H1 (cell line): ENCODE measurements at regions not wholly inside any gene's neighbourhood (a gene's known extent, or its start where the extent isn't known, plus 50 kb on each side); places are given as distances from the start of the nearest gene placed in this dataset.

Experiments
- CTCF ChIA-PET: fragments of 300-600 bp; sonication (Branson Sonifier 250); formaldehyde crosslinking; loops from one replicate; lab custom pipeline; 2021; ENCODE audit not compliant: partially characterized antibody; lab: Charles Lee
- POLR2A ChIA-PET: fragments of 300-600 bp; sonication (Branson Sonifier 250); formaldehyde crosslinking; loops from one replicate; lab custom pipeline; 2021; ENCODE audit warnings: inconsistent platforms; ENCODE audit not compliant: partially characterized antibody; lab: Charles Lee
- DNase-seq, 2 experiments: peaks; one replicate each; pipeline versions ENCODE4 v3.0.0 to v3.0.0-alpha.2; 2010 to 2022; ENCODE audit warnings: low spot score in 2 of 2, low read depth in 1 of 2, mixed read lengths in 1 of 2
- FAIRE-seq: peaks from 2 replicates; lab custom pipeline; 2011; peaks lifted over from hg19 to GRCh38; lab: Jason Lieb, UNC
- H2AFZ ChIP-seq: 2 replicates; pipeline ENCODE4 v1.8.1; 2012; ENCODE audit warnings: low read length, inconsistent platforms
- H2AK5ac ChIP-seq: 2 replicates; pipeline ENCODE4 v1.6.1; 2013; ENCODE audit warnings: low read depth, low read length
- H2BK120ac ChIP-seq: replicated peaks from 2 replicates; pipeline ENCODE3; 2013; ENCODE audit warnings: low read depth, low read length, inconsistent platforms
- H2BK12ac ChIP-seq: 2 replicates; pipeline ENCODE4 v1.6.1; 2013; ENCODE audit warnings: low read depth, low read length
- H2BK15ac ChIP-seq: 2 replicates; pipeline ENCODE4 v1.6.1; 2013; ENCODE audit warnings: low read length
- H2BK20ac ChIP-seq: 2 replicates; pipeline ENCODE4 v1.6.1; 2013; ENCODE audit warnings: low read length
- H2BK5ac ChIP-seq: 2 replicates; pipeline ENCODE4 v1.6.1; 2013; ENCODE audit warnings: low read depth, low read length
- H3K14ac ChIP-seq: 2 replicates; pipeline ENCODE4 v1.6.1; 2013; ENCODE audit warnings: inconsistent platforms; ENCODE audit not compliant: insufficient read length
- H3K18ac ChIP-seq: 2 replicates; pipeline ENCODE4 v1.6.1; 2013; ENCODE audit warnings: low read length; ENCODE audit errors: extremely low read depth
- H3K23ac ChIP-seq: 2 replicates; pipeline ENCODE4 v1.6.1; 2013; ENCODE audit warnings: inconsistent platforms; ENCODE audit not compliant: insufficient read length
- H3K23me2 ChIP-seq: 2 replicates; pipeline ENCODE4 v1.6.1; 2013; ENCODE audit warnings: low read depth, low read length
- H3K27ac ChIP-seq: 2 replicates; pipeline ENCODE4 v1.6.1; 2011; ENCODE audit warnings: low read depth, low read length, inconsistent platforms
- H3K27me3 ChIP-seq, 4 experiments: replicated peaks in 1 of 4; 1 replicate in 1 of 4; 2 replicates in 3 of 4; pipeline versions ENCODE4 v1.6.1 to v1.8.1; 2011 to 2013; ENCODE audit warnings: low read length in 3 of 4, mild to moderate bottlenecking in 3 of 4, inconsistent platforms in 2 of 4, mixed read lengths in 2 of 4, moderate library complexity in 1 of 4; ENCODE audit not compliant: control insufficient read depth in 3 of 4, insufficient read depth in 3 of 4; ENCODE audit errors: extremely low read depth in 1 of 4
- H3K36me3 ChIP-seq, 4 experiments: 2 replicates each; pipeline versions ENCODE4 v1.6.1 to v1.8.1; 2011 to 2013; ENCODE audit warnings: mild to moderate bottlenecking in 4 of 4, low read length in 3 of 4, moderate library complexity in 2 of 4, control low read depth in 1 of 4, inconsistent platforms in 1 of 4; ENCODE audit not compliant: insufficient read depth in 4 of 4, control insufficient read depth in 2 of 4
- H3K4ac ChIP-seq: replicated peaks from 2 replicates; pipeline ENCODE3; 2013; ENCODE audit warnings: low read length, low read depth, mixed read lengths, inconsistent platforms; ENCODE audit not compliant: insufficient read length
- H3K4me1 ChIP-seq, 4 experiments: replicated peaks in 1 of 4; 1 replicate in 1 of 4; 2 replicates in 3 of 4; pipeline versions ENCODE4 v1.6.1 to v1.8.1; 2011 to 2013; ENCODE audit warnings: low read length in 3 of 4, inconsistent platforms in 2 of 4, mixed read lengths in 1 of 4; ENCODE audit not compliant: insufficient read depth in 4 of 4, control insufficient read depth in 3 of 4
- H3K4me2 ChIP-seq, 2 experiments: 2 replicates each; pipeline versions ENCODE4 v1.6.1 to v1.8.1; 2011 to 2013; ENCODE audit warnings: low read depth in 2 of 2, low read length in 2 of 2, control low read depth in 1 of 2, inconsistent platforms in 1 of 2, mild to moderate bottlenecking in 1 of 2; ENCODE audit not compliant: insufficient read depth in 1 of 2
- H3K4me3 ChIP-seq, 4 experiments: fragments of 200-600, 300-600 bp in 1 of 4; sonication (generic), shearing (Covaris generic), sonication (Bioruptor Twin) in 1 of 4; 2 replicates each; pipeline versions ENCODE4 v1.5.1 to v1.8.1; 2011 to 2016; ENCODE audit warnings: low read length in 4 of 4, low read depth in 3 of 4, control low read depth in 2 of 4, inconsistent platforms in 2 of 4, mild to moderate bottlenecking in 2 of 4, mixed read lengths in 1 of 4, moderate library complexity in 1 of 4; ENCODE audit not compliant: insufficient read depth in 2 of 4; ENCODE audit errors: extremely low read depth in 1 of 4
- H3K56ac ChIP-seq: replicated peaks from 2 replicates; pipeline ENCODE3; 2013; ENCODE audit warnings: low read depth, mild to moderate bottlenecking, mixed read lengths, low read length, inconsistent platforms; ENCODE audit not compliant: insufficient read length
- H3K79me1 ChIP-seq: 2 replicates; pipeline ENCODE4 v1.6.1; 2013; ENCODE audit warnings: low read depth, low read length, control low read depth
- H3K79me2 ChIP-seq, 2 experiments: 2 replicates each; pipeline versions ENCODE4 v1.6.1 to v1.8.1; 2012 to 2013; ENCODE audit warnings: low read length in 2 of 2, mild to moderate bottlenecking in 2 of 2, inconsistent platforms in 1 of 2; ENCODE audit not compliant: insufficient read depth in 2 of 2, control insufficient read depth in 1 of 2
- H3K9ac ChIP-seq, 4 experiments: replicated peaks in 1 of 4; 1 replicate in 1 of 4; 2 replicates in 3 of 4; pipeline versions ENCODE4 v1.6.1 to v1.8.1; 2011 to 2013; ENCODE audit warnings: low read depth in 3 of 4, low read length in 3 of 4, control low read depth in 2 of 4, mild to moderate bottlenecking in 2 of 4, moderate library complexity in 2 of 4, inconsistent platforms in 1 of 4; ENCODE audit errors: extremely low read depth in 1 of 4
- H3K9me3 ChIP-seq, 2 experiments: 2 replicates each; pipeline versions ENCODE4 v1.6.1 to v1.8.1; 2012 to 2013; ENCODE audit warnings: mild to moderate bottlenecking in 2 of 2, moderate library complexity in 2 of 2, control low read depth in 1 of 2, inconsistent platforms in 1 of 2, low read depth in 1 of 2, low read length in 1 of 2, mixed read lengths in 1 of 2; ENCODE audit not compliant: insufficient read depth in 2 of 2
- H4K20me1 ChIP-seq, 2 experiments: replicated peaks in 1 of 2; 2 replicates each; pipeline versions ENCODE3 to v1.8.1; 2011 to 2013; ENCODE audit warnings: inconsistent platforms in 2 of 2, low read length in 2 of 2, mild to moderate bottlenecking in 1 of 2; ENCODE audit not compliant: insufficient read depth in 2 of 2, control insufficient read depth in 1 of 2
- H4K5ac ChIP-seq: 2 replicates; pipeline ENCODE4 v1.6.1; 2013; ENCODE audit warnings: low read length, low read depth, mixed read lengths, inconsistent platforms; ENCODE audit not compliant: insufficient read length
- H4K8ac ChIP-seq: 2 replicates; pipeline ENCODE4 v1.8.0; 2013; ENCODE audit warnings: mild to moderate bottlenecking, moderate library complexity, low read length, inconsistent platforms; ENCODE audit not compliant: insufficient read depth; ENCODE audit errors: extremely low read depth
- H4K91ac ChIP-seq: replicated peaks from 2 replicates; pipeline ENCODE3; 2013; ENCODE audit warnings: low read length, mixed read lengths, inconsistent platforms; ENCODE audit not compliant: insufficient read length
- CEBPB ChIP-seq: IDR thresholded peaks from 2 replicates; pipeline ENCODE4 v1.6.1; 2012; ENCODE audit warnings: low read depth, low read length
- WGBS, 2 experiments: shearing (Covaris generic) in 1 of 2; methylation state at CpG; one replicate each; pipeline versions ENCODE4 v1.1.6 to v1.1.7; 2013 to 2015; ENCODE audit warnings: low lambda C conversion rate in 2 of 2, mixed read lengths in 2 of 2, inconsistent platforms in 1 of 2, low coverage in 1 of 2, missing lambda C conversion rate in 1 of 2; ENCODE audit not compliant: insufficient replicate concordance in 2 of 2, insufficient coverage in 1 of 2, insufficient read length in 1 of 2; ENCODE audit errors: extremely low coverage in 1 of 2, missing lambda C conversion rate in 1 of 2; 5-methylcytosine and 5-hydroxymethylcytosine counted together

DNA sequence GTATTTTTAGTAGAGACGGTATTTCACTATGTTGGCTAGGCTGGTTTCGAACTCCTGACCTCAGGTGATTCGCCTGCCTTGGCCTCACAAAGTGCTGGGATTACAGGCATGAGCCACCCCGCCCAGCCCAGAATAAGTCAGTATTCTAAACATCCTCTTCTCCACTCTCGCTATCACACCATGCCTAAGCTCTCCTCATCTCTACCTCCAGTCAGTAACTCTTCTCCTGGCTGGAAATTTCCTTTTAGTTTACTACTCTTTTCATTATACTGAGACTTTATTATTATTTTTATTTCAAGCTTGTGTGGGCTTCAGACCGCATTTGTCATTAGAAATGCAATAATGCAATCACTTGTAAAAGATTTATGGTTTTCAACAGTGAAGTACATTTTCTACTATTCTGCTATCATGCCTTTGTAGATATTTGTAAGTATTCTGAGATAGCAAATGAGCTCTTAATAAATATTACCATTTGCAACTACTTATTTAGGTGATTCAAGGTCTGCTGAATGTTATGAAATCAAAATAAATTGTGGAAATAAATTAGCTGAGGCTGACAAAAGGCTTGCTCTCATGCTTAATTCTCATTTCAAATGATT is 617.3 kb upstream of the GOT2 start:
- no peak for FAIRE-seq
- no peak for DNase-seq
- no peak overlapping the region for H2BK20ac ChIP-seq
- no peak overlapping the region for H2AFZ ChIP-seq
- no peak overlapping the region for H4K8ac ChIP-seq
- H4K91ac ChIP-seq = no peak overlapping the region
- CTCF ChIA-PET = interaction anchor here (0.8 kb wide), 1 partner anchor 9 kb away, joined by 3 read pairs; no protein-coding TSS in a partner anchor
- H3K4me3 ChIP-seq = no peak overlapping the region
- H3K9ac ChIP-seq = no peak overlapping the region
- no peak overlapping the region for H3K23ac ChIP-seq
- no peak overlapping the region for H3K4ac ChIP-seq
- H3K79me2 ChIP-seq = no peaks in the 10 kb centered on the region
- H2AK5ac ChIP-seq = no peak overlapping the region
- no peak overlapping the region for H2BK5ac ChIP-seq
- POLR2A ChIA-PET = no interaction called here
- H3K14ac ChIP-seq = no peak overlapping the region
- no peak overlapping the region for H3K4me2 ChIP-seq
- no peaks in the 10 kb centered on the region for H3K79me1 ChIP-seq
- H3K23me2 ChIP-seq = no peaks in the 10 kb centered on the region
- H4K20me1 ChIP-seq = no peaks in the 10 kb centered on the region
- H4K5ac ChIP-seq = no peak overlapping the region
- no peaks in the 10 kb centered on the region for H3K9me3 ChIP-seq
- H3K56ac ChIP-seq = no peak overlapping the region
- no peaks in the 10 kb centered on the region; a peak in 1 of 7 replicates for H3K27me3 ChIP-seq
- no peak overlapping the region for H3K18ac ChIP-seq
- no peak overlapping the region for H2BK15ac ChIP-seq
- H2BK12ac ChIP-seq = no peak overlapping the region
- no peaks in the 10 kb centered on the region for H3K36me3 ChIP-seq
- 88% methylated on average over 6 of the region's 6 CpGs; no CpG with 5 or more reads in 1 of the 2 experiments for WGBS, 2 experiments
- no peak overlapping the region for H3K27ac ChIP-seq
- H3K4me1 ChIP-seq = peaks cover 0 to 5% (median 2%) of the 10 kb centered on the region in 4 experiments; a peak in 3 of 7 replicates
- H2BK120ac ChIP-seq = no peak overlapping the region
- TF ChIP-seq CEBPB = no peak
